NCI-H2171 (cell line): ENCODE measurements at regions not wholly inside any gene's neighbourhood (a gene's known extent, or its start where the extent isn't known, plus 50 kb on each side); places are given as distances from the start of the nearest gene placed in this dataset.

Experiments
- DNase-seq: peaks from one replicate; lab custom pipeline; 2025; lab: John Stamatoyannopoulos, UW

- DNase-seq, result peak; percentile 13
Observed at GRCh38 chr10:69716711-69717560, 84.8 kb upstream of the COL13A1 start.

GRCh38 chr10:69718951-69719350 lies 82.8 kb upstream of the COL13A1 start:
- DNase-seq, result no peak

- peak; percentile 10 for DNase-seq
Observed at GRCh38 chr10:69721690-69722310, 79.9 kb upstream of the COL13A1 start.

GRCh38 chr10:69723653-69724052 lies 78.1 kb upstream of the COL13A1 start:
- no peak for DNase-seq

- no peak for DNase-seq
Observed at GRCh38 chr10:69726850-69727249, 74.9 kb upstream of the COL13A1 start.

GRCh38 chr10:69728335-69728870 lies 73.3 kb upstream of the COL13A1 start:
- DNase-seq, result no peak

- no peak for DNase-seq
Observed at GRCh38 chr10:69729326-69730048, 72.2 kb upstream of the COL13A1 start.

- no peak for DNase-seq
Observed at GRCh38 chr10:69730251-69731156, 71.2 kb upstream of the COL13A1 start.

GRCh38 chr10:69731184-69731583 lies 70.5 kb upstream of the COL13A1 start:
- no peak for DNase-seq

GRCh38 chr10:69731698-69732097 lies 70.0 kb upstream of the COL13A1 start:
- DNase-seq, result no peak

- DNase-seq, result no peak
Observed at GRCh38 chr10:69732147-69732825, 69.4 kb upstream of the COL13A1 start.

- no peak for DNase-seq
Observed at GRCh38 chr10:69732826-69733150, 68.9 kb upstream of the COL13A1 start.

- no peak for DNase-seq
Observed at GRCh38 chr10:69733791-69734261, 67.9 kb upstream of the COL13A1 start.

- no peak for DNase-seq
Observed at GRCh38 chr10:69734416-69734796, 67.3 kb upstream of the COL13A1 start.

- no peak for DNase-seq
Observed at GRCh38 chr10:69734797-69735468, 66.8 kb upstream of the COL13A1 start.

GRCh38 chr10:69736886-69737641 lies 64.6 kb upstream of the COL13A1 start:
- DNase-seq, result no peak

- DNase-seq, result no peak
Observed at GRCh38 chr10:69738071-69738470, 63.6 kb upstream of the COL13A1 start.

GRCh38 chr10:69738858-69739435 lies 62.8 kb upstream of the COL13A1 start:
- no peak for DNase-seq

GRCh38 chr10:69739634-69740033 lies 62.1 kb upstream of the COL13A1 start:
- DNase-seq, result no peak
